HCT116 (cell line): ENCODE measurements at regions not wholly inside any gene's neighbourhood (a gene's known extent, or its start where the extent isn't known, plus 50 kb on each side); places are given as distances from the start of the nearest gene placed in this dataset.

ENCODE experiments used
- ATAC-seq: fragments of 200-7000 bp; cut with Tn5 transposase; 2 replicates; pipeline ENCODE4 v1.9.1; 2020; ENCODE audit warnings: mild to moderate bottlenecking, moderate library complexity
- BruUV-seq: library from RNA; stranded (reverse); fragments of 400-500 nt; replicated peaks from 2 replicates; lab custom pipeline; 2021; lab: Mats Ljungman, UMichigan
- CTCF ChIA-PET: fragments of 300-600 bp; sonication (Branson Sonifier 250); formaldehyde crosslinking; loops from one replicate; lab custom pipeline; 2021; ENCODE audit warnings: antibody characterized with exemption; lab: Charles Lee
- POLR2A ChIA-PET: fragments of 300-600, 350-600 bp; sonication (Branson Sonifier 250); formaldehyde crosslinking; loops from one replicate; lab custom pipeline; 2021; ENCODE audit warnings: antibody characterized with exemption; lab: Charles Lee
- RAD21 ChIA-PET, 2 experiments: fragments of 300-600 bp; sonication (Branson Sonifier 250); formaldehyde crosslinking; loops; one replicate each; lab custom pipeline; 2023; ENCODE audit warnings: low total read pairs in 2 of 2; ENCODE audit not compliant: uncharacterized antibody in 2 of 2, unreplicated experiment in 2 of 2, low non-redundant PET in 1 of 2; lab: Charles Lee
- DNase-seq: peaks from one replicate; pipeline ENCODE4 v3.0.0-alpha.2; 2010; ENCODE audit warnings: low read depth, low spot score
- H2AFZ ChIP-seq: fragments of 200-600 bp; shearing (Covaris generic), sonication (generic); 2 replicates; pipeline ENCODE4 v1.6.1; 2017; ENCODE audit warnings: low read depth, mixed run types, mixed read lengths, antibody characterized with exemption, low read length; ENCODE audit not compliant: poor library complexity, severe bottlenecking
- H3K27ac ChIP-seq: 2 replicates; pipeline ENCODE4 v1.5.1; 2012; ENCODE audit warnings: low read depth, low read length
- H3K27me3 ChIP-seq: fragments of 200-600 bp; sonication (generic); 2 replicates; pipeline ENCODE4 v1.6.1; 2016; ENCODE audit warnings: mixed run types, low read length, mixed read lengths; ENCODE audit not compliant: insufficient read depth
- H3K36me3 ChIP-seq, 2 experiments: fragments of 200-500 bp in 1 of 2; fragments of 200-600 bp in 1 of 2; sonication (Bioruptor generic) in 1 of 2; sonication (generic) in 1 of 2; 2 replicates each; pipeline versions ENCODE4 v1.5.1 to v1.6.1; 2014 to 2016; ENCODE audit warnings: low read length in 2 of 2, inconsistent platforms in 1 of 2, mixed read lengths in 1 of 2, mixed run types in 1 of 2; ENCODE audit not compliant: insufficient read depth in 2 of 2, control insufficient read depth in 1 of 2
- H3K4me1 ChIP-seq, 2 experiments: fragments of 200-600 bp in 1 of 2; sonication (generic) in 1 of 2; 2 replicates each; pipeline versions ENCODE4 v1.5.1 to v1.6.1; 2012 to 2017; ENCODE audit warnings: low read length in 2 of 2, inconsistent platforms in 1 of 2, mild to moderate bottlenecking in 1 of 2, mixed read lengths in 1 of 2, mixed run types in 1 of 2, moderate library complexity in 1 of 2; ENCODE audit not compliant: insufficient read depth in 2 of 2, control insufficient read depth in 1 of 2
- H3K4me2 ChIP-seq: fragments of 200-600 bp; sonication (generic); 2 replicates; pipeline ENCODE4 v1.6.1; 2017; ENCODE audit warnings: mixed run types, low read length, mixed read lengths
- H3K4me3 ChIP-seq, 2 experiments: fragments of 200-600 bp in 1 of 2; sonication (generic) in 1 of 2; replicated peaks in 1 of 2; 2 replicates each; pipeline ENCODE4 v1.5.1; 2011 to 2016; ENCODE audit warnings: low read length in 2 of 2, control low read depth in 1 of 2, low read depth in 1 of 2, mild to moderate bottlenecking in 1 of 2, mixed read lengths in 1 of 2, mixed run types in 1 of 2
- H3K79me2 ChIP-seq: fragments of 200-600 bp; sonication (generic); 2 replicates; pipeline ENCODE4 v1.6.1; 2017; ENCODE audit warnings: mild to moderate bottlenecking, mixed run types, low read length, moderate library complexity, mixed read lengths; ENCODE audit not compliant: insufficient read depth
- H3K9ac ChIP-seq: fragments of 200-600 bp; sonication (generic); 2 replicates; pipeline ENCODE4 v1.6.1; 2016; ENCODE audit warnings: low read length, mixed read lengths
- H3K9me2 ChIP-seq: fragments of 200-600 bp; sonication (generic), shearing (Covaris generic); 2 replicates; pipeline ENCODE4 v1.6.1; 2017; ENCODE audit warnings: mixed run types, mild to moderate bottlenecking, moderate library complexity; ENCODE audit not compliant: insufficient read depth
- H3K9me3 ChIP-seq, 2 experiments: fragments of 200-500 bp in 1 of 2; fragments of 200-600 bp in 1 of 2; sonication (Bioruptor generic) in 1 of 2; sonication (generic) in 1 of 2; 2 replicates each; pipeline ENCODE4 v1.6.1; 2014 to 2017; ENCODE audit warnings: low read length in 2 of 2, mixed read lengths in 2 of 2, inconsistent platforms in 1 of 2, low read depth in 1 of 2, mild to moderate bottlenecking in 1 of 2, mixed run types in 1 of 2, moderate library complexity in 1 of 2; ENCODE audit not compliant: control insufficient read depth in 1 of 2, insufficient read depth in 1 of 2
- H4K20me1 ChIP-seq: fragments of 200-600 bp; sonication (generic), shearing (Covaris generic); 2 replicates; pipeline ENCODE4 v1.6.1; 2017; ENCODE audit warnings: mixed run types, mild to moderate bottlenecking, moderate library complexity; ENCODE audit not compliant: insufficient read depth
- ATF3 ChIP-seq: IDR thresholded peaks from 2 replicates; pipeline ENCODE4 v1.6.1; 2012
- CBX3 ChIP-seq: IDR thresholded peaks from 2 replicates; pipeline ENCODE4 v1.6.1; 2012; ENCODE audit warnings: low read depth
- CTCF ChIP-seq, 3 experiments: fragments of 200-600 bp in 1 of 3; sonication (generic) in 1 of 3; IDR thresholded peaks in 2 of 3; conservative IDR thresholded peaks in 1 of 3; 2 replicates each; pipeline ENCODE4 v1.5.1; 2012 to 2017; ENCODE audit warnings: low read depth in 2 of 3, low read length in 2 of 3, antibody characterized with exemption in 1 of 3, borderline replicate concordance in 1 of 3, control low read depth in 1 of 3, mild to moderate bottlenecking in 1 of 3, mixed read lengths in 1 of 3, mixed run types in 1 of 3, moderate library complexity in 1 of 3; ENCODE audit not compliant: insufficient read depth in 1 of 3
- EGR1 ChIP-seq: IDR thresholded peaks from 2 replicates; pipeline ENCODE4 v1.6.1; 2012; ENCODE audit warnings: low read depth
- ELF1 ChIP-seq: IDR thresholded peaks from 2 replicates; pipeline ENCODE4 v1.6.1; 2012; ENCODE audit warnings: low read depth, borderline replicate concordance
- EZH2 ChIP-seq: fragments of 200-600 bp; sonication (generic); IDR thresholded peaks from 2 replicates; pipeline ENCODE4 v1.6.1; 2017; ENCODE audit warnings: antibody characterized with exemption, mixed run types
- EZH2phosphoT487 ChIP-seq: fragments of 200-600 bp; IDR thresholded peaks from 2 replicates; pipeline ENCODE4 v1.6.1; 2018; ENCODE audit warnings: antibody characterized with exemption, borderline replicate concordance
- FOSL1 ChIP-seq: IDR thresholded peaks from 2 replicates; pipeline ENCODE4 v1.6.1; 2012; ENCODE audit warnings: low read depth
- JUND ChIP-seq: IDR thresholded peaks from 2 replicates; pipeline ENCODE4 v1.6.1; 2012
- POLR2AphosphoS5 ChIP-seq: IDR thresholded peaks from 2 replicates; pipeline ENCODE4 v1.6.1; 2011; ENCODE audit warnings: mild to moderate bottlenecking, low read depth, low read length, moderate library complexity
- RAD21 ChIP-seq: IDR thresholded peaks from 2 replicates; pipeline ENCODE4 v1.6.1; 2012; ENCODE audit warnings: low read depth, mild to moderate bottlenecking
- ZNF274 ChIP-seq: fragments of 200-500 bp; sonication (Bioruptor generic); IDR thresholded peaks from 2 replicates; pipeline ENCODE4 v1.6.1; 2014; ENCODE audit warnings: mild to moderate bottlenecking, low read depth, low read length, inconsistent platforms
- intact Hi-C: fragments of 100-400 bp; cut with micrococcal nuclease; formaldehyde crosslinking; loops from 2 replicates; pipeline ENCODE4 v1.10.0; 2022

GRCh38 chr13:58472483-58472882, 840.9 kb downstream of the PCDH17 start:
- no peak for ATAC-seq
- no peak for DNase-seq
- no peak overlapping the region for H2AFZ ChIP-seq
- TF ChIP-seq RAD21 (no peak), ZNF274 (no peak), POLR2AphosphoS5 (no peak), EZH2 (no peak), ELF1 (no peak), JUND (no peak), CBX3 (no peak), FOSL1 (no peak), ATF3 (no peak), EGR1 (no peak), EZH2phosphoT487 (no peak), CTCF (IDR thresholded peaks at IDR 0.05 in 2 of 3, conservative IDR thresholded peaks at IDR 0.05 in 1 of 3; ENCODE audit: borderline replicate concordance in 1 of 3, insufficient read depth in 1 of 3, low read depth in 2 of 3, low read length in 2 of 3) (no peak)
- no peaks in the 10 kb centered on the region for H3K79me2 ChIP-seq
- H3K27ac ChIP-seq, result no peak overlapping the region
- no peaks in the 10 kb centered on the region for H4K20me1 ChIP-seq
- H3K9ac ChIP-seq, result no peak overlapping the region
- no peaks in the 10 kb centered on the region for H3K9me2 ChIP-seq
- intact Hi-C loops, result no loop called here
- no peaks in the 10 kb centered on the region for H3K36me3 ChIP-seq
- no peak overlapping the region for H3K4me3 ChIP-seq
- no TSS peak for BruUV-seq
- peaks cover 19 to 21% of the 10 kb centered on the region in 2 experiments; a peak in 2 of 4 replicates for H3K9me3 ChIP-seq
- H3K4me2 ChIP-seq, result no peak overlapping the region
- H3K27me3 ChIP-seq, result no peaks in the 10 kb centered on the region
- RAD21 ChIA-PET, result no interaction called here
- H3K4me1 ChIP-seq, result no peaks in the 10 kb centered on the region
- CTCF ChIA-PET, result no interaction called here
- POLR2A ChIA-PET, result no interaction called here
